SH-SY5Y (cell line): ENCODE measurements at regions not wholly inside any gene's neighbourhood (a gene's known extent, or its start where the extent isn't known, plus 50 kb on each side); places are given as distances from the start of the nearest gene placed in this dataset.

Experiments used
- GATA2 ChIP-seq: IDR thresholded peaks from 2 replicates; pipeline ENCODE4 v1.6.1; 2011; ENCODE audit warnings: mild to moderate bottlenecking, low read depth, low read length
- GATA3 ChIP-seq: IDR thresholded peaks from 2 replicates; pipeline ENCODE4 v1.6.1; 2011; ENCODE audit warnings: low read depth, mild to moderate bottlenecking, low read length, moderate library complexity

GRCh38 chr3:153602801-153603200 lies 440.8 kb downstream of the RAP2B start:
- TF ChIP-seq GATA3 (no peak), GATA2 (no peak)
